Natural killer cell (primary cell): ENCODE measurements at regions not wholly inside any gene's neighbourhood (a gene's known extent, or its start where the extent isn't known, plus 50 kb on each side); places are given as distances from the start of the nearest gene placed in this dataset.

Source experiments
- ATAC-seq, 3 donors: fragments of 150-1000 bp in 2 of 3; fragments of 200-7000 bp in 1 of 3; cut with Tn5 transposase; 1 replicate in 1 of 3; 2 replicates in 2 of 3; pipeline ENCODE4 v1.10.0; 2021; ENCODE audit warnings: mild to moderate bottlenecking in 2 of 3, moderate library complexity in 2 of 3
- DNase-seq, 2 donors: peaks; one replicate each; pipeline versions ENCODE4 v3.0.0 to v3.0.0-alpha.2; 2013 to 2021; ENCODE audit warnings: mixed read lengths in 1 of 2
- H3K27ac ChIP-seq: one replicate; pipeline ENCODE4 v1.5.1; 2013; ENCODE audit warnings: mild to moderate bottlenecking, low read length
- H3K27me3 ChIP-seq: one replicate; pipeline ENCODE4 v1.6.1; 2013; ENCODE audit warnings: low read length; ENCODE audit not compliant: control insufficient read depth, insufficient read depth
- H3K36me3 ChIP-seq: one replicate; pipeline ENCODE4 v1.6.1; 2013; ENCODE audit warnings: low read length; ENCODE audit not compliant: control insufficient read depth, insufficient read depth
- H3K4me1 ChIP-seq: one replicate; pipeline ENCODE4 v1.6.1; 2013; ENCODE audit warnings: low read length; ENCODE audit not compliant: control insufficient read depth, insufficient read depth
- H3K4me3 ChIP-seq: one replicate; pipeline ENCODE4 v1.5.1; 2013; ENCODE audit warnings: low read length
- H3K9me3 ChIP-seq: one replicate; pipeline ENCODE4 v1.6.1; 2013; ENCODE audit warnings: low read length; ENCODE audit not compliant: control insufficient read depth, insufficient read depth
- H3K27ac Mint-ChIP-seq, 2 donors: one replicate each; pipeline ENCODE4 v1.8.0; 2022; ENCODE audit warnings: mild to moderate bottlenecking in 2 of 2, mixed read lengths in 2 of 2, moderate library complexity in 1 of 2
- H3K27me3 Mint-ChIP-seq, 2 donors: one replicate each; pipeline ENCODE4 v1.8.0; 2022; ENCODE audit warnings: low read depth in 2 of 2, mixed read lengths in 2 of 2
- H3K36me3 Mint-ChIP-seq: one replicate; pipeline ENCODE4 v1.8.0; 2022; ENCODE audit warnings: mixed read lengths
- H3K4me1 Mint-ChIP-seq, 2 donors: one replicate each; pipeline ENCODE4 v1.8.0; 2022; ENCODE audit warnings: mixed read lengths in 2 of 2
- H3K4me3 Mint-ChIP-seq: one replicate; pipeline ENCODE4 v1.8.0; 2022; ENCODE audit warnings: mild to moderate bottlenecking, moderate library complexity, mixed read lengths
- H3K9me3 Mint-ChIP-seq, 2 donors: one replicate each; pipeline ENCODE4 v1.8.0; 2022; ENCODE audit warnings: mixed read lengths in 2 of 2
- WGBS: methylation state at CpG from one replicate; pipeline ENCODE4 v1.1.7; 2013; ENCODE audit warnings: missing lambda C conversion rate; ENCODE audit not compliant: insufficient coverage; 5-methylcytosine and 5-hydroxymethylcytosine counted together
- intact Hi-C: fragments of 100-400 bp; cut with micrococcal nuclease; formaldehyde crosslinking; loops from one replicate; pipeline ENCODE4 v1.14.2; 2022
- TF ChIP-seq, protein P1 (sequence below): fragments of 200-600 bp; IDR thresholded peaks from one replicate; pipeline ENCODE4 v1.8.0; 2022; ENCODE audit warnings: antibody characterized with exemption

DNA sequence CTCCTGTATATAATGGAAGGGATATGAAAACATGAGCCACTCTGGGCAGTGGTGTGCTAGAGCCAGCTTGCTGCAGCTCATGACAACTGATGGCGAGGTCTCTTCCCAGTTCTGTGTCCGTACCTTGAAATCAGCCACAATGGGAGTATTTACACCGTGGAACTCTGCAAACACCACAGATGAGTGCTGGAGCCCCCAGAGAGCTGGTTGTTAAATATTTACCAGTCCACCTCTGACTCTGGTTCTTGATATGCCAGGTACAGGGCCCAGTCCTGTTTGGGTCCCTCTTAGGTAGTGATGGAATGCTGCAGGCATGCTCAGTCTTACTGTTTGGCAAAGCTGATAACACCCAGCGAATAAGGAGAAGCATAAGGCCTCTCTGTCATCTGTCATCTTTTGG, 116.1 kb upstream of the GLI2 start:
- no peaks in the 10 kb centered on the region for H3K9me3 Mint-ChIP-seq
- peaks cover under 1 to 2% of the 10 kb centered on the region in 2 donors for H3K27me3 Mint-ChIP-seq
- H3K27me3 ChIP-seq: no peaks in the 10 kb centered on the region
- TF ChIP-seq, protein P1, sequence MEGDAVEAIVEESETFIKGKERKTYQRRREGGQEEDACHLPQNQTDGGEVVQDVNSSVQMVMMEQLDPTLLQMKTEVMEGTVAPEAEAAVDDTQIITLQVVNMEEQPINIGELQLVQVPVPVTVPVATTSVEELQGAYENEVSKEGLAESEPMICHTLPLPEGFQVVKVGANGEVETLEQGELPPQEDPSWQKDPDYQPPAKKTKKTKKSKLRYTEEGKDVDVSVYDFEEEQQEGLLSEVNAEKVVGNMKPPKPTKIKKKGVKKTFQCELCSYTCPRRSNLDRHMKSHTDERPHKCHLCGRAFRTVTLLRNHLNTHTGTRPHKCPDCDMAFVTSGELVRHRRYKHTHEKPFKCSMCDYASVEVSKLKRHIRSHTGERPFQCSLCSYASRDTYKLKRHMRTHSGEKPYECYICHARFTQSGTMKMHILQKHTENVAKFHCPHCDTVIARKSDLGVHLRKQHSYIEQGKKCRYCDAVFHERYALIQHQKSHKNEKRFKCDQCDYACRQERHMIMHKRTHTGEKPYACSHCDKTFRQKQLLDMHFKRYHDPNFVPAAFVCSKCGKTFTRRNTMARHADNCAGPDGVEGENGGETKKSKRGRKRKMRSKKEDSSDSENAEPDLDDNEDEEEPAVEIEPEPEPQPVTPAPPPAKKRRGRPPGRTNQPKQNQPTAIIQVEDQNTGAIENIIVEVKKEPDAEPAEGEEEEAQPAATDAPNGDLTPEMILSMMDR: no peak
- ATAC-seq: no peak
- no peak for DNase-seq
- no peaks in the 10 kb centered on the region for H3K36me3 Mint-ChIP-seq
- H3K4me3 ChIP-seq: no peak overlapping the region
- H3K4me1 Mint-ChIP-seq: no peaks in the 10 kb centered on the region
- no peak overlapping the region for H3K4me3 Mint-ChIP-seq
- WGBS: 95% methylated on average over 4 of the region's 4 CpGs
- H3K27ac ChIP-seq: no peak overlapping the region
- H3K36me3 ChIP-seq: no peaks in the 10 kb centered on the region
- H3K27ac Mint-ChIP-seq: no peak overlapping the region
- no peaks in the 10 kb centered on the region for H3K4me1 ChIP-seq
- H3K9me3 ChIP-seq: no peaks in the 10 kb centered on the region
- intact Hi-C loops: no loop called here

DNA sequence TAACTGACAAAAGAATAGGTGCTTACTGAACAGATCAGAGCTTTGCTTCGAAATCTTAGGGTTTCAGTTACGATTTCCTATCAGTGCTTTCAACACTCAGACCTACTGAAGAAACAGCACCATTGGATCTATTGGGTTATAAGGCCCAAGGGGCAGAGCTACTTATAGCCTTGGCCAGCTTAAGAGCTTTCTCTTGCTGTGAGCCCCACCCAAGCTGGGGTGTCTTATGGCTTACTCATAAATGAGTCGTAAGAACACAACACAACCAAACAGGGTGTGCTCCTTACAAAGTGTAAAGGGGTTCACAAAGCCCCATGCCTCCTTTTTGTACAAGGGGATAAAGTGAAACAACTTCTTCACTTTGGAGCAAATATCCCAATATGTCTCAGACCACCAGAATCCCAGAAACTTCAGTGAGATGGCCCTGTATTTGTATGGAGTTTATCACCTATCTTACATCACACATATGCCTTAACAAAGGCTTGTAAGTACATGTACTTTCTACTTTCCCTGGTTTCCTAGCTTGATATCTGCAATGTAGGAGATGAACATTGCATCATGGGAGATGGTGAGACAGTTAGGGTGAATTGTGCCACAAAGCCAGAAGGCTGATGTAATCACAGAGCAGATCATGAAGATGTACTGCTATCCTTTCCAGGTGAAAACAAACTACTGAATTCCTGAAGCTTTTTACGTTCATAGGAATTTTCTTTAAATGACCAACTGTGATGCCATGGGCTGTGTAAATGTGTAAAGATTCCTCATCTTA, 115.5 kb upstream of the GLI2 start:
- 90% methylated on average over 4 of the region's 4 CpGs for WGBS
- H3K4me1 Mint-ChIP-seq: no peaks in the 10 kb centered on the region
- H3K27ac ChIP-seq: no peak overlapping the region
- peaks cover 2 to 8% of the 10 kb centered on the region in 2 donors for H3K27me3 Mint-ChIP-seq
- ATAC-seq (no peak), DNase-seq (no peak)
- H3K4me3 Mint-ChIP-seq: no peak overlapping the region
- intact Hi-C loops: no loop called here
- H3K27ac Mint-ChIP-seq: no peak overlapping the region
- no peaks in the 10 kb centered on the region for H3K9me3 Mint-ChIP-seq
- no peaks in the 10 kb centered on the region for H3K36me3 ChIP-seq
- no peak overlapping the region for H3K4me3 ChIP-seq
- H3K27me3 ChIP-seq: no peaks in the 10 kb centered on the region
- H3K9me3 ChIP-seq: no peaks in the 10 kb centered on the region
- no peaks in the 10 kb centered on the region for H3K4me1 ChIP-seq
- TF ChIP-seq, protein P1: no peak
- no peaks in the 10 kb centered on the region for H3K36me3 Mint-ChIP-seq

DNA sequence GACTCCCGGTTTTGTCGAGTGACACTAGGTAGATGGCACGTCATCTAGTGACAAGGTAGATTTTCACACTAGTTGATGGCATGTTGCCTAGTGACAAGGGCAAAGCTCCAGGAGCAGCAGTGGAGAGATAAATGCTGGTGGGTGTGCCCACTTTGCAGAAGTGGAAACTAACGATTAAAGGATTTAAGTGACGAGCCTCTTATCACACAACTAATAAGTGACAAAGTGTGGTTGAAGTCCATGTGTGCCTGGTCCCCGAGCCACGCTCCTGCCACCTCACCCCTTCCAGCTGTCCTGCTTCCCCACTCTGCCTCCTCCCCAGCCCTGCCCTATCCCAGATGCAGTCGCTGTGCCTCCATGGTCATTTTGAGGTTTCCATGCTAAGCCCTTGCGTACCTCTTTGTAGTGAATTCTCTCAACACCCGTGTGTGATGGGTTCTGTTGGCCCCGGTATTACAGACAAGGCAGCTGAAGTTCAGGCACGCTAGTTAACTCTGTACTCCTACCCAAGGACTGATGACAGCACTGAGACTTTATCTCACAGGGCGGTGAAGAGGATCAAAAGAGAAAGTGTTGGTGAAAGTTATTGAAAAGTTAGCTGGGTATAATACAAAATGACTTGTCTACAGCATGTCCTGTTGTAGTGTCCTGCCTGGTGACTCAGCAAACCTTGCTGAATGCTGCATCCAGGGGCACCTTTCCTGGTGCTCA, 113.4 kb upstream of the GLI2 start:
- Mint-ChIP-seq H3K4me1 (no peaks in the 10 kb centered on the region), H3K27ac (no peak overlapping the region), H3K27me3 (peaks cover 2 to 14% of the 10 kb centered on the region in 2 donors), H3K36me3 (no peaks in the 10 kb centered on the region), H3K4me3 (no peak overlapping the region), H3K9me3 (no peaks in the 10 kb centered on the region)
- Histone ChIP-seq H3K4me1 (no peaks in the 10 kb centered on the region), H3K27me3 (no peaks in the 10 kb centered on the region), H3K27ac (no peak overlapping the region), H3K9me3 (no peaks in the 10 kb centered on the region), H3K36me3 (no peaks in the 10 kb centered on the region), H3K4me3 (no peak overlapping the region)
- DNase-seq: no peak
- TF ChIP-seq, protein P1: no peak
- intact Hi-C loops: no loop called here
- 97% methylated on average over 13 of the region's 13 CpGs for WGBS
- no peak for ATAC-seq
